Hematopoietic multipotent progenitor cell treated with erythropoietin and hydrocortisone succinate and interleukin-3 and kit ligand, for 6 days (in vitro differentiated cells): ENCODE measurements at regions not wholly inside any gene's neighbourhood (a gene's known extent, or its start where the extent isn't known, plus 50 kb on each side); places are given as distances from the start of the nearest gene placed in this dataset.

Source experiments
- DNase-seq: peaks from one replicate; pipeline ENCODE4 v3.0.0-alpha.2; 2015

GRCh38 chr1:82598337-82598736 lies 797.6 kb downstream of the ADGRL2 start:
- no peak for DNase-seq

DNA sequence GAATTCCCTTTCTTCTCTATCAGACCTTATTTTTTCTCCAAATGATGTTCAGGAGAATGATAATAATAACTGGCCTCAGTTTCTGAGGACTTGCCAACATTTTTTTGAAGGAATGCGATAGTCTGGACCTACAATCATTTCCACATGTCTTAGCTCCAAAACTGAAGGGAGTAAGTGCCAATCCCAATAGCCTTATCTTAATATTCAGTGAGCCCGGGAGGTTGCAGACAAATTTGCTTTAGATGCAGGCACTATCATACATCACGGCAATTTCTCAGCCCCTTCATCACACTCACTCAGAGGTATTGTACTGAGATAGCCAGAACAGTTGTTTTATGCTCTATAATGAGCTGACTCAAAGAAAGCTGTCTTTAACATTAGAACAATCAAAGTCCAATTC lies 796.9 kb downstream of the ADGRL2 start:
- no peak for DNase-seq

- no peak for DNase-seq
Observed at GRCh38 chr1:82597141-82597540, 796.4 kb downstream of the ADGRL2 start.

GRCh38 chr1:82593561-82593960 lies 792.8 kb downstream of the ADGRL2 start:
- DNase-seq, result no peak

DNA sequence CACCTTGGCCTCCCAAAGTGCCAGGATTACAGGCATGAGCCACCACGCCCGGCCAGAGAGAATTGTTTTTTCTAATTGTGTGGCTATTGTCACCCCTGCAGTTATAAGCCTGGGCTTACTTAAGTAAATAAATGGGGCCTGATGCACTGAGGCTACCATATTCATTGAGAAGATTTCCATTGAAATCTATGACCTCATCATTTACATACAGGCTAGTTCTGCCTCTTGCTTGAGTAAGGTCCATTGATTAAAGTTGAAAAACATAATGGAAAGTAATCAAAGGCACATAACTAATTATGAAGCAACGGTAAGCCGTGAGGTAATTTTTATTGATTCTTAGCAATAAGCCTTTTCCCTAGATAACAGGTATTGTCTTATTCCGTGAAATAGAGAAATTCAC lies 788.9 kb downstream of the ADGRL2 start:
- no peak for DNase-seq

DNA sequence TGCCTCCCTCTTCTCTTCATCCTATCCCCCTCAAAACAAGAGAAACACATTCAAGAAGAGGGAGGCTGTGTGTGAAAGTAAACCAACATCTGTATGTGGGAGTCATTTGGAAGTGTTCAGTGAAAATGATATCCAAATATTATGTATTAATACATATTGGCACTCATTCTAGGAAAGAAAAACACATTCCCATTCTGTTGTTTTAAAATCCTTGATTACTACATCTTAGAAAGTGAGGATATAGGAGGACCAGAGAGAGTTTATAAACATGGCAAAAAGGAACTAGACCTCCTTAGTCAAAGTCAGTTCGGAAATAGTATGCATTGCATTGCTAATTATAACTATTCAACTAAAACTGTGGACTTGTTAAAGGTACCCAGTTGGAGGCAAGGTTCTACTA lies 786.6 kb downstream of the ADGRL2 start:
- no peak for DNase-seq

- DNase-seq, result no peak
Observed at GRCh38 chr1:82586473-82586872, 785.7 kb downstream of the ADGRL2 start.

GRCh38 chr1:82582347-82582746 lies 781.6 kb downstream of the ADGRL2 start:
- no peak for DNase-seq

DNA sequence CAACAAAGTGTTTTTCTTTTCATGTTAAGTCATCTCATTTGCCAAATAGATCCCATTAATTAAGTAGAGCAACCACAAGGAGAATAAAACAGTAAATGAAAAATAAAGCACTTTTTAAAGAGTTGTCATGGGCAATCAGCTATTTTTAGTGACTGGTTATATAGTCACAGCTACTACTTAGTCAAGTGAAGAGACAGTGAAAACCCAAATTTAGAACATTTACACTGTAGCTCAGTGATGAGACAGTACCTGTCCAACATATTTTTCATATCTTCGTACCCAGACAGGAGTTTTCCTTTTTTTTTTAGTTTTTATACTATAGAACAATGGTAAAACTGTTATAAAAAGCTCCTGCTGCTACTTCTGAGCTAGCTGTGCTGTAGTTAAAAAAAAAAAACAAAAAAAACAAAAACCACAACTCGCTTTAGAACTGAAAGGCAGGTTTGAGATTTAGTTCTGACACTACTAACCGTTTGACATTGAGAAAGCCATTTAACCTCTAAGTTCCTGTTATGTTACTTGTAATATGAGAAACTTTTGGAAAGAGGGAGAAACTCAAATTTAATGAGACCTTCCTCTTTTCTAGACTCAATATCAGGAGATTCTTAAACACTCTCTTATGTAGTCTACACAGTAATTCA lies 777.5 kb downstream of the ADGRL2 start:
- peak; percentile 22 for DNase-seq

DNA sequence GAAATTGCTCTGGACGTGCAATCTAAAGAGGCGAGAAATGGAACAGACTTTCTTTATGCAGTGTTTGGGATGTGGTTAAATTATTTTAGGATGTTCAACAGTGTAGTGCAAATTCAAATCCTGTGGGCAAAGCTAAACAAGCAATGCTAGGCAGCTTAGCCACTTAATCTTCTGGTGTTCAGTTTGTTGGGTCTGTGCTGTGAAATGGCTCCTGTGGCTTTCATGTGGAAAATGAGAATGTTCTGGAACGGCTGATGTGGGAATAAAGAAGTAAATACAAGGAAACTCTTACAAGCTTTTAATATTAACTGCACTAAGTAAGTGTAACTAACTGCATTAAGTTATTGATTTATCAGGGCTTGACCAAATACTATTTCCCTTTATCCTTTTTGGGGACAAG lies 766.6 kb downstream of the ADGRL2 start:
- DNase-seq, result no peak

- no peak for DNase-seq
Observed at GRCh38 chr1:82565546-82565945, 764.8 kb downstream of the ADGRL2 start.

GRCh38 chr1:82565146-82565545 lies 764.4 kb downstream of the ADGRL2 start:
- DNase-seq, result no peak

DNA sequence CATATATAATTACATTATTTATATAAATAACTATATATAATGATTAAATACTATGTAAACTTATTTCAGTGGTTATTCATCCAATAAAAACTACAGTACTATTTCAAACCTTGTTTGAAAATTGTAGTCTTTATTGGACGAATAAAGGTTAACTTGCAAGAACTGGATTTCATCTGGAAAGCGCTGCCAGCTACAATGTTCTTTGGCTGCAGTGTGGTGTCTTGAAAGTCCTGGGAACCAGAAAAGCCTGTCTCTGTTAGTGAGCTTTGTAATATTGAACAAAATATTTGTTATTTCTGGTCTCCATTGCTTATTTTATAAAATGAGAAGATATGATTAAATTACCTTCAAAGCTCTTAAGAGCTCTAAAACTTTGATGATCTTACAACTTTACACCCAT lies 763.6 kb downstream of the ADGRL2 start:
- no peak for DNase-seq

DNA sequence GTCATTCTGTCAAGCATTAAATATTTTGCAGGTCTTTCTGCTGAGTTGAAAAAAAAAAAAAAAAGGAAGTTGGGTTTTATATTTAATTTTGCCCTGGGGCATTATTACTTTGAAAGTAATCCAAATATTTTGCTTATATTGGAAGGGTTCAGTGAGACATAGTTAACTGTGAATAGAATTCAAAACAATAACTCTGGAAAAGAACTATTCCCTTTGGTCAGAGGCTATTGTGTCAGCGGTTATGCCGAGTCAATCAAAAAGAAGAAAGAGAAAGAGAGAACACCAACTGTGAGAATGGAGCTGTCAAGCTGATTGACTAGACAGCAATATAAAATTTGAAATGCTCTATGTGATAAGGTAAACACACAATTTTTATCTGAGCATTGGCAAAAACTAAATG lies 761.7 kb downstream of the ADGRL2 start:
- no peak for DNase-seq

DNA sequence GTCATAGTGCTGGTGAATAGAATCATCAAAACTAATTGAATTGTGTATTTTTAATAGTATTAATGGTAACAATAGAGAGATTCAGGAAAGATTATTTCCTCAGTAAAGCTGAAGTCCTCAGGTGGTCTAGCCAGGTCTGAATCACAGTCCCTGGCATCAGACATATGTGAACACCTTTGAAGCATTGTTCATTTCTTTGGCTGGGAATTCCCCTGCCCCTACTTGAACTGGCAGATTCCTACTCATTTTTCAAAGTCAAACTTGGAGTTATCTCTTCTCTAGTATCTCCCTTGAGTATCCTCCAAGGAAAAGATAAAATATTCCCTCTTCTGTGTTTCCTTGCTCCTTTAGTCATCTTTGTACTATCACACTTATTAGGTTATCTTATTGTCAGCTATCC lies 759.8 kb downstream of the ADGRL2 start:
- DNase-seq, result no peak

GRCh38 chr1:82555501-82555900 lies 754.8 kb downstream of the ADGRL2 start:
- DNase-seq, result peak; percentile 51

DNA sequence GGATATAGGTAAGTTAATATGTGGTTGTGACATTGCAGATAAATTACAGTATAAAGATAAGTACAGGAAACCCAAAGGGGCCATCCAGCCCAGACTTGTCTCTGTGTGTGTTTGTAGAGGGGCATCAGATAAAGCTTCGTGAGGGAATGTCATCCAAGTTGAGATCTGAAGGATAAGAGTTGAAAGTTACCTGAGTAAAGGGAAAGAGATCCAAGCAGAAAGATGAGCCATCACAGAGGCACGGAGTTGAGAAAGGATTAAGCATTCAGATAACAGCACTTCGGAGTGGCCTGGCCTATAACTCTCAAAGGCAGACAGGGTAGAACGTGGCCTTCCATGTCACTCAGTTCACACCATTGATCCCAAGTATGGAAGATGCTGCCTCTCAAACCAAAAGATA lies 749.1 kb downstream of the ADGRL2 start:
- no peak for DNase-seq

- no peak for DNase-seq
Observed at GRCh38 chr1:82542766-82543165, 742.0 kb downstream of the ADGRL2 start.

DNA sequence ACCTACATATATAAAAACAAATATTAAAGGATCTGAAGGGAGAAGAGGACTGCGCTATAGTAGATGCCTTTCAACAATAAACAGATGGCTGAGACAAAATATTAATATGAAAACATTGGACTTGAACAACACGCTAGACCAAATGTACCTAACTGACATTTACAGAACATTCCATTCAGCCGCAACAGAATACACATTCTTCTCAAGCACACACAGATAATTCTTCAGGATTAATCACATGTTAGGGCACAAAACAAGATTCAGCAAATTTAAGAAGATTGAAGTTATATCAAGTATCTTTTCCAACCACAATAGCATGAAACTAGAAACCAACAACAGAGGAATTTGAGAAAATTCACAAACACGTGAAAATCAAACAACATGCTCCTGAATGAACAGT lies 741.4 kb downstream of the ADGRL2 start:
- no peak for DNase-seq

GRCh38 chr1:82540006-82540405 lies 739.3 kb downstream of the ADGRL2 start:
- DNase-seq, result no peak

DNA sequence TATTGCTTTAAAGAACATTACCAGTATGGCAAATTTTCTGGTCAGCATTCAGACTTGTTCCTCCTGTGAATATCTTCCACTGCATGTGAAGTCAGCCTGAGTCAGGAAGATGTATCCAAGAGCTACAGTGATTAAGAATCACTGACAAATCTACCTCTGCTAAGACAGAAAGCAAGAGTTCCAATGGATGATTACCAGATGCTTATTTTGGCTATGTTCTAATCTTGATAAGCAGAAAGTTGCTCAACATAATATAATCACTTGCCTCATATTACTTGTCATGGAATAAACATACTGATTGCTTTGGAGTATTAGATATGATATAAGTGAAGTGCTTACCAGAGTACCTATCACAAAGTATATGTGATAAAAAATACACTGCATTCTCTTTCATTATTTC lies 738.1 kb downstream of the ADGRL2 start:
- no peak for DNase-seq

- no peak for DNase-seq
Observed at GRCh38 chr1:82534996-82535395, 734.3 kb downstream of the ADGRL2 start.

- DNase-seq, result no peak
Observed at GRCh38 chr1:82525378-82525777, 724.6 kb downstream of the ADGRL2 start.

- DNase-seq, result no peak
Observed at GRCh38 chr1:82520611-82521010, 719.9 kb downstream of the ADGRL2 start.

- DNase-seq, result no peak
Observed at GRCh38 chr1:82517586-82517985, 716.9 kb downstream of the ADGRL2 start.

- no peak for DNase-seq
Observed at GRCh38 chr1:82515650-82516049, 714.9 kb downstream of the ADGRL2 start.
